GM06990 (cell line): ENCODE measurements at regions not wholly inside any gene's neighbourhood (a gene's known extent, or its start where the extent isn't known, plus 50 kb on each side); places are given as distances from the start of the nearest gene placed in this dataset.

Experiments used
- DNase-seq: peaks from one replicate; pipeline ENCODE4 v3.0.0-alpha.2; 2011; ENCODE audit not compliant: insufficient read length; ENCODE audit errors: extremely low read depth
- H3K27me3 ChIP-seq: replicated peaks from 2 replicates; pipeline ENCODE4 v1.6.0; 2011; ENCODE audit warnings: low read length; ENCODE audit not compliant: control insufficient read depth, insufficient read depth
- H3K36me3 ChIP-seq: 2 replicates; pipeline ENCODE4 v1.5.1; 2011; ENCODE audit warnings: low read length; ENCODE audit not compliant: control insufficient read depth, insufficient read depth
- H3K4me3 ChIP-seq: replicated peaks from 2 replicates; pipeline ENCODE4 v1.5.1; 2011; ENCODE audit warnings: low read depth, mild to moderate bottlenecking, control low read depth, low read length
- CTCF ChIP-seq: IDR thresholded peaks from 2 replicates; pipeline ENCODE4 v1.5.1; 2011; ENCODE audit warnings: low read length, control low read depth, mild to moderate bottlenecking, inconsistent platforms; ENCODE audit not compliant: insufficient read depth, poor library complexity, severe bottlenecking

- no peak for DNase-seq
- H3K4me3 ChIP-seq, result no peak overlapping the region
- TF ChIP-seq CTCF, result no peak
Measured at GRCh38 chr4:66658809-66659208, 886.5 kb downstream of the CENPC start.

GRCh38 chr4:66655505-66655904 is 889.8 kb downstream of the CENPC start:
- Histone ChIP-seq H3K4me3 (no peak overlapping the region), H3K27me3 (no peaks in the 10 kb centered on the region), H3K36me3 (no peaks in the 10 kb centered on the region)
- DNase-seq, result no peak
- no peak for TF ChIP-seq CTCF

More at GRCh38 chr4:66658809-66659208, 886.5 kb downstream of the CENPC start:
- Histone ChIP-seq H3K27me3 (no peaks in the 10 kb centered on the region), H3K36me3 (no peaks in the 10 kb centered on the region)

GRCh38 chr4:66653937-66654336 is 891.4 kb downstream of the CENPC start:
- Histone ChIP-seq H3K36me3 (no peaks in the 10 kb centered on the region), H3K4me3 (no peak overlapping the region), H3K27me3 (no peaks in the 10 kb centered on the region)
- no peak for DNase-seq
- TF ChIP-seq CTCF, result no peak

GRCh38 chr4:66649236-66649635 is 896.1 kb downstream of the CENPC start:
- no peak for DNase-seq
- Histone ChIP-seq H3K27me3 (no peaks in the 10 kb centered on the region), H3K36me3 (no peaks in the 10 kb centered on the region), H3K4me3 (no peak overlapping the region)
- no peak for TF ChIP-seq CTCF

GRCh38 chr4:66647926-66648325 is 897.4 kb downstream of the CENPC start:
- no peak for TF ChIP-seq CTCF
- Histone ChIP-seq H3K4me3 (no peak overlapping the region), H3K36me3 (no peaks in the 10 kb centered on the region), H3K27me3 (no peaks in the 10 kb centered on the region)
- DNase-seq, result no peak

- no peak for DNase-seq
- H3K4me3 ChIP-seq, result no peak overlapping the region
- no peaks in the 10 kb centered on the region for H3K27me3 ChIP-seq
- no peak for TF ChIP-seq CTCF
- H3K36me3 ChIP-seq, result no peaks in the 10 kb centered on the region
Measured at GRCh38 chr4:66647476-66647875, 897.8 kb downstream of the CENPC start.
